Liver (tissue), 8 donors: ENCODE measurements at regions not wholly inside any gene's neighbourhood (a gene's known extent, or its start where the extent isn't known, plus 50 kb on each side); places are given as distances from the start of the nearest gene placed in this dataset.

Experiments used
- DNase-seq: peaks from one replicate; pipeline ENCODE4 v3.0.0-alpha.2; 2017; ENCODE audit warnings: low spot score
- H3K27ac ChIP-seq, 2 donors: one replicate each; pipeline ENCODE4 v1.7.0; 2013; ENCODE audit warnings: inconsistent platforms in 2 of 2, low read length in 2 of 2, control low read depth in 1 of 2, low read depth in 1 of 2, mild to moderate bottlenecking in 1 of 2
- H3K27me3 ChIP-seq, 4 donors: one replicate each; pipeline versions ENCODE4 v1.6.1 to v1.7.0; 2013; ENCODE audit warnings: low read length in 3 of 4, inconsistent platforms in 1 of 4, mild to moderate bottlenecking in 1 of 4, moderate library complexity in 1 of 4; ENCODE audit not compliant: control insufficient read depth in 4 of 4, insufficient read depth in 4 of 4
- H3K36me3 ChIP-seq, 4 donors: one replicate each; pipeline versions ENCODE4 v1.6.1 to v1.7.0; 2013; ENCODE audit warnings: low read length in 3 of 4, mild to moderate bottlenecking in 3 of 4, low read depth in 1 of 4, moderate library complexity in 1 of 4; ENCODE audit not compliant: control insufficient read depth in 4 of 4, insufficient read depth in 3 of 4
- H3K4me1 ChIP-seq, 4 donors: one replicate each; pipeline versions ENCODE4 v1.6.1 to v1.7.0; 2013; ENCODE audit warnings: low read length in 3 of 4, mild to moderate bottlenecking in 3 of 4, moderate library complexity in 1 of 4; ENCODE audit not compliant: control insufficient read depth in 4 of 4, insufficient read depth in 4 of 4
- H3K4me3 ChIP-seq, 3 donors: one replicate each; pipeline versions ENCODE4 v1.6.1 to v1.7.0; 2013; ENCODE audit warnings: low read length in 3 of 3, control low read depth in 1 of 3, low read depth in 1 of 3, mild to moderate bottlenecking in 1 of 3
- H3K9ac ChIP-seq, 2 donors: one replicate each; pipeline ENCODE4 v1.7.0; 2013; ENCODE audit warnings: low read length in 2 of 2, mild to moderate bottlenecking in 2 of 2, moderate library complexity in 2 of 2, control low read depth in 1 of 2, low read depth in 1 of 2
- H3K9me3 ChIP-seq, 4 donors: one replicate each; pipeline versions ENCODE4 v1.6.1 to v1.7.0; 2013; ENCODE audit warnings: low read length in 3 of 4; ENCODE audit not compliant: control insufficient read depth in 4 of 4
- ATF3 ChIP-seq: IDR thresholded peaks from 2 replicates; pipeline ENCODE4 v1.6.1; 2016; ENCODE audit warnings: antibody characterized with exemption
- CTCF ChIP-seq: fragments of 150-350 bp; IDR thresholded peaks from 2 replicates; pipeline ENCODE4 v1.5.1; 2017; ENCODE audit warnings: improper control_type of control experiment, low read depth, low read length; ENCODE audit not compliant: missing input control
- EGR1 ChIP-seq, 2 donors: IDR thresholded peaks; 2 replicates each; pipeline ENCODE4 v1.6.1; 2016 to 2018; ENCODE audit warnings: antibody characterized with exemption in 2 of 2, low read depth in 2 of 2
- FOXA2 ChIP-seq: IDR thresholded peaks from 2 replicates; pipeline ENCODE4 v1.6.1; 2016; ENCODE audit warnings: antibody characterized with exemption
- GABPA ChIP-seq, 2 donors: IDR thresholded peaks in 1 of 2; conservative IDR thresholded peaks in 1 of 2; 2 replicates each; pipeline ENCODE4 v1.6.1; 2016; ENCODE audit warnings: antibody characterized with exemption in 2 of 2, mild to moderate bottlenecking in 1 of 2, moderate library complexity in 1 of 2
- HNF4A ChIP-seq, 2 donors: conservative IDR thresholded peaks; 2 replicates each; pipeline ENCODE4 v1.6.1; 2016; ENCODE audit warnings: antibody characterized with exemption in 2 of 2, mild to moderate bottlenecking in 2 of 2
- HNF4G ChIP-seq: IDR thresholded peaks from 2 replicates; pipeline ENCODE4 v1.6.1; 2016; ENCODE audit warnings: antibody characterized with exemption
- JUND ChIP-seq, 2 donors: IDR thresholded peaks; 2 replicates each; pipeline ENCODE4 v1.6.1; 2016; ENCODE audit warnings: antibody characterized with exemption in 2 of 2
- MAX ChIP-seq: IDR thresholded peaks from 2 replicates; pipeline ENCODE4 v1.6.1; 2016; ENCODE audit warnings: antibody characterized with exemption
- NR2F2 ChIP-seq: IDR thresholded peaks from 2 replicates; pipeline ENCODE4 v1.6.1; 2016; ENCODE audit warnings: antibody characterized with exemption
- RAD21 ChIP-seq, 2 donors: IDR thresholded peaks; 2 replicates each; pipeline ENCODE4 v1.6.1; 2016; ENCODE audit warnings: antibody characterized with exemption in 2 of 2, mild to moderate bottlenecking in 2 of 2
- REST ChIP-seq: IDR thresholded peaks from 2 replicates; pipeline ENCODE4 v1.6.1; 2016; ENCODE audit warnings: antibody characterized with exemption, mild to moderate bottlenecking
- SP1 ChIP-seq: IDR thresholded peaks from 2 replicates; pipeline ENCODE4 v1.6.1; 2018; ENCODE audit warnings: antibody characterized with exemption, mild to moderate bottlenecking
- YY1 ChIP-seq: IDR thresholded peaks from 2 replicates; pipeline ENCODE4 v1.6.1; 2016; ENCODE audit warnings: antibody characterized with exemption, mild to moderate bottlenecking
- ZBTB33 ChIP-seq: IDR thresholded peaks from 2 replicates; pipeline ENCODE4 v1.6.1; 2016; ENCODE audit warnings: antibody characterized with exemption
- WGBS: extraction: QIAGEN DNeasy Blood & Tissue Kit; methylation state at CpG from one replicate; pipeline ENCODE4 v1.1.7; 2013; 5-methylcytosine and 5-hydroxymethylcytosine counted together
- donor health status: healthy.
- donor health status: healthy.
- donor health status: healthy.
- donor health status: healthy.
- donor health status: healthy.

- Histone ChIP-seq H3K9ac (no peak overlapping the region), H3K27me3 (no peaks in the 10 kb centered on the region), H3K4me1 (no peaks in the 10 kb centered on the region), H3K4me3 (no peak overlapping the region), H3K27ac (no peak overlapping the region), H3K9me3 (no peaks in the 10 kb centered on the region), H3K36me3 (no peaks in the 10 kb centered on the region)
- TF ChIP-seq CTCF (no peak), RAD21 (IDR thresholded peaks at IDR 0.05) (no peak), ZBTB33 (no peak), EGR1 (IDR thresholded peaks at IDR 0.05; ENCODE audit: low read depth in 2 of 2) (no peak), GABPA (IDR thresholded peaks at IDR 0.05 in 1 of 2, conservative IDR thresholded peaks at IDR 0.05 in 1 of 2) (no peak), NR2F2 (no peak)
- DNase-seq, result no peak
- 90% methylated on average over 1 of the region's 1 CpG for WGBS
Observed at GRCh38 chr4:28724239-28724638, 1863.6 kb downstream of the STIM2 start.

- no peak overlapping the region for H3K27ac ChIP-seq
- no peak for DNase-seq
- no peak overlapping the region for H3K4me3 ChIP-seq
- no peaks in the 10 kb centered on the region for H3K4me1 ChIP-seq
- no peaks in the 10 kb centered on the region for H3K9me3 ChIP-seq
- H3K36me3 ChIP-seq, result no peaks in the 10 kb centered on the region
- 50% methylated on average over 2 of the region's 2 CpGs for WGBS
- H3K9ac ChIP-seq, result no peak overlapping the region
- TF ChIP-seq RAD21 (IDR thresholded peaks at IDR 0.05), result no peak
- H3K27me3 ChIP-seq, result no peaks in the 10 kb centered on the region
Observed at GRCh38 chr4:28730304-28730703, 1869.7 kb downstream of the STIM2 start.

- no peak overlapping the region for H3K27ac ChIP-seq
- no peaks in the 10 kb centered on the region for H3K27me3 ChIP-seq
- WGBS, result 46% methylated on average over 4 of the region's 4 CpGs
- H3K4me1 ChIP-seq, result no peaks in the 10 kb centered on the region
- no peaks in the 10 kb centered on the region for H3K9me3 ChIP-seq
- H3K4me3 ChIP-seq, result no peak overlapping the region
- no peak overlapping the region for H3K9ac ChIP-seq
- DNase-seq, result no peak
- H3K36me3 ChIP-seq, result no peaks in the 10 kb centered on the region
- TF ChIP-seq ATF3, result no peak
- TF ChIP-seq JUND (IDR thresholded peaks at IDR 0.05), result no peak
- no peak for TF ChIP-seq REST
- TF ChIP-seq SP1, result no peak
- TF ChIP-seq MAX, result no peak
- no peak for TF ChIP-seq YY1
- no peak for TF ChIP-seq FOXA2
- no peak for TF ChIP-seq ZBTB33
- TF ChIP-seq CTCF, result no peak
- no peak for TF ChIP-seq HNF4A (conservative IDR thresholded peaks at IDR 0.05)
- TF ChIP-seq EGR1 (IDR thresholded peaks at IDR 0.05; ENCODE audit: low read depth in 2 of 2), result no peak
- TF ChIP-seq RAD21 (IDR thresholded peaks at IDR 0.05), result no peak
- no peak for TF ChIP-seq NR2F2
- no peak for TF ChIP-seq GABPA (IDR thresholded peaks at IDR 0.05 in 1 of 2, conservative IDR thresholded peaks at IDR 0.05 in 1 of 2)
- no peak for TF ChIP-seq HNF4G
Observed at GRCh38 chr4:28744066-28744465, 1883.4 kb downstream of the STIM2 start.
